Spleen (tissue), 11 donors: ENCODE measurements at regions not wholly inside any gene's neighbourhood (a gene's known extent, or its start where the extent isn't known, plus 50 kb on each side); places are given as distances from the start of the nearest gene placed in this dataset.

Experiments used
- DNase-seq: peaks from one replicate; pipeline ENCODE4 v3.0.0-alpha.2; 2020
- H3K27ac ChIP-seq, 8 donors: fragments of 200-600 bp; sonication (generic) in 7 of 8; 1 replicate in 4 of 8; 2 replicates in 4 of 8; pipeline versions ENCODE4 v1.5.0 to v1.8.0; 2016 to 2021; ENCODE audit warnings: inconsistent platforms in 4 of 8, mild to moderate bottlenecking in 4 of 8, moderate library complexity in 1 of 8
- H3K27me3 ChIP-seq, 7 donors: fragments of 200-600 bp; sonication (generic) in 6 of 7; replicated peaks in 1 of 7; 1 replicate in 4 of 7; 2 replicates in 3 of 7; pipeline versions ENCODE4 v1.5.0 to v1.8.0; 2016 to 2021; ENCODE audit warnings: inconsistent platforms in 3 of 7, mild to moderate bottlenecking in 1 of 7
- H3K36me3 ChIP-seq, 6 donors: fragments of 200-600 bp; sonication (generic) in 5 of 6; 1 replicate in 4 of 6; 2 replicates in 2 of 6; pipeline versions ENCODE4 v1.5.0 to v1.8.0; 2016 to 2021; ENCODE audit warnings: inconsistent platforms in 2 of 6
- H3K4me1 ChIP-seq, 6 donors: fragments of 200-600 bp; sonication (generic) in 5 of 6; 1 replicate in 3 of 6; 2 replicates in 3 of 6; pipeline versions ENCODE4 v1.5.0 to v1.8.0; 2016 to 2021; ENCODE audit warnings: inconsistent platforms in 3 of 6
- H3K4me3 ChIP-seq, 8 donors: fragments of 200-600 bp; sonication (generic) in 7 of 8; 1 replicate in 4 of 8; 2 replicates in 4 of 8; pipeline versions ENCODE4 v1.5.0 to v1.8.0; 2016 to 2021; ENCODE audit warnings: inconsistent platforms in 4 of 8, mild to moderate bottlenecking in 4 of 8, moderate library complexity in 2 of 8
- H3K9me3 ChIP-seq, 8 donors: fragments of 200-600 bp; sonication (generic) in 7 of 8; 1 replicate in 4 of 8; 2 replicates in 4 of 8; pipeline versions ENCODE4 v1.5.0 to v1.8.0; 2016 to 2021; ENCODE audit warnings: inconsistent platforms in 4 of 8
- POLR2A ChIP-seq, 3 donors: fragments of 450-650 bp; IDR thresholded peaks; one replicate each; pipeline ENCODE4 v1.5.1; 2017; ENCODE audit warnings: antibody characterized with exemption in 3 of 3, mild to moderate bottlenecking in 1 of 3
- POLR2AphosphoS5 ChIP-seq, 3 donors: sonication (generic); formaldehyde crosslinking; IDR thresholded peaks; one replicate each; pipeline ENCODE4 v1.5.1; 2017; ENCODE audit warnings: antibody characterized with exemption in 3 of 3
- WGBS, 5 donors: extraction: QIAGEN DNeasy Blood & Tissue Kit in 3 of 5; methylation state at CpG; one replicate each; pipeline versions ENCODE4 v1.1.5 to v1.1.7; 2013 to 2018; 5-methylcytosine and 5-hydroxymethylcytosine counted together
- intact Hi-C: fragments of 100-400 bp; cut with DNase I; formaldehyde crosslinking; loops from one replicate; pipeline ENCODE4 v1.15.0; 2023; ENCODE audit warnings: low total_unique reads
- TF ChIP-seq, protein P1 (sequence below), 11 experiments: fragments of 200-600 bp in 7 of 11; fragments of 450-650 bp in 4 of 11; sonication (generic) in 4 of 11; IDR thresholded peaks in 8 of 11; conservative IDR thresholded peaks in 3 of 11; 1 replicate in 7 of 11; 2 replicates in 4 of 11; pipeline versions ENCODE4 v1.4.0 to v1.8.0; 2016 to 2021; ENCODE audit warnings: antibody characterized with exemption in 11 of 11, inconsistent platforms in 4 of 11, mild to moderate bottlenecking in 1 of 11
- donor health status: healthy with polysubstance abuse.
- donor health status: DM: no; HTN: no; CAD: no; lungs with moderate emphysema.
- donor health status: DM: no; HTN: no; CAD: no.
- donor health status: Bipolar disorder and iron deficiency.
- donor health status: healthy.
- donor health status: DM: no; HTN: no; CAD: no.
- donor health status: DM: yes; HTN: yes; CAD: no.

DNA sequence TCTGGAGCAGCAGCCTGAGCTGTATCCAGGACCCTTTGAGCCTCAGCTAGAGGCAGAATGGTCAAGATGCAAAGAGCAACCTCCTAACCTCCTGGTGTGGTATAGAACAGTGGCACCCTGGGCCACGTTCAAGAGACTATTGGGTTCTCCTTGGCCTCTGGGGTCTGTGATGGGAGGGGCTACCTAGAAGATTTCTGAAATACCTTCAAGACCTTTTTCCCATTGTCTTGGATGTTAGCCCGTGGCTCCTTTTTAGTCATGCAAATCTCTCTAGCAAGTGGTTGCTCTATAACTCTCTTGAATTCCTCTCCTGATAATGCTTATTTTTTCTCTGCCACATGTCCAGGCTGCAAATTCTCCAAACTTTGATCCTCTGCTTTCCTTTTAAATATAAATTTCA, 106.3 kb upstream of the SULT1C3 start:
- H3K36me3 ChIP-seq, result no peaks in the 10 kb centered on the region
- H3K27ac ChIP-seq, result no peak overlapping the region
- intact Hi-C loops, result no loop called here
- no peaks in the 10 kb centered on the region for H3K4me1 ChIP-seq
- peaks cover 0 to 7% (median 0%) of the 10 kb centered on the region in 8 donors for H3K9me3 ChIP-seq
- H3K4me3 ChIP-seq, result no peak overlapping the region
- H3K27me3 ChIP-seq, result peaks cover 0 to 4% (median 0%) of the 10 kb centered on the region in 7 donors
- TF ChIP-seq POLR2AphosphoS5 (IDR thresholded peaks at IDR 0.05), result no peak
- TF ChIP-seq, protein P1, sequence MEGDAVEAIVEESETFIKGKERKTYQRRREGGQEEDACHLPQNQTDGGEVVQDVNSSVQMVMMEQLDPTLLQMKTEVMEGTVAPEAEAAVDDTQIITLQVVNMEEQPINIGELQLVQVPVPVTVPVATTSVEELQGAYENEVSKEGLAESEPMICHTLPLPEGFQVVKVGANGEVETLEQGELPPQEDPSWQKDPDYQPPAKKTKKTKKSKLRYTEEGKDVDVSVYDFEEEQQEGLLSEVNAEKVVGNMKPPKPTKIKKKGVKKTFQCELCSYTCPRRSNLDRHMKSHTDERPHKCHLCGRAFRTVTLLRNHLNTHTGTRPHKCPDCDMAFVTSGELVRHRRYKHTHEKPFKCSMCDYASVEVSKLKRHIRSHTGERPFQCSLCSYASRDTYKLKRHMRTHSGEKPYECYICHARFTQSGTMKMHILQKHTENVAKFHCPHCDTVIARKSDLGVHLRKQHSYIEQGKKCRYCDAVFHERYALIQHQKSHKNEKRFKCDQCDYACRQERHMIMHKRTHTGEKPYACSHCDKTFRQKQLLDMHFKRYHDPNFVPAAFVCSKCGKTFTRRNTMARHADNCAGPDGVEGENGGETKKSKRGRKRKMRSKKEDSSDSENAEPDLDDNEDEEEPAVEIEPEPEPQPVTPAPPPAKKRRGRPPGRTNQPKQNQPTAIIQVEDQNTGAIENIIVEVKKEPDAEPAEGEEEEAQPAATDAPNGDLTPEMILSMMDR (IDR thresholded peaks at IDR 0.05 in 8 of 11, conservative IDR thresholded peaks at IDR 0.05 in 3 of 11), result no peak
- no peak for TF ChIP-seq POLR2A (IDR thresholded peaks at IDR 0.05)
- 62 to 78% (median 66%) methylated on average over 2 of the region's 2 CpGs for WGBS, 5 donors
- DNase-seq, result no peak

DNA sequence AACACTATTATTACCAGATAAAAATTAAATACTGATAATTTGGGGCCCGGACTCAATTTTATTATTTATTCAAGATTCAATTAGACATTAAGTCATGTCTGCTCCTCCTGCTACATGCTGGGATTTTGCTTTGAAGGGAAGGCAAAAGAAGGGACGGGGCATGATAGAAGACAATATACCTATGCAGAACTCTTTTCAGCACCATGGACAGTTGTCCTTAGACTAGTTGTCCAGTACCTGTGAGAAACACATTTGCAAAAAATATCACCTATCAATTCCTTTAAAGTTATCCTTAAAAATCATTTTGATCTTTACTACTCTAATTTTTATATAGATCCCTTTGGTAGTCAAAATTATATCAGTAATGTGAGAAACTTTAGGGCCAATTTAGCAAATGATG, 100.2 kb upstream of the SULT1C3 start:
- no peaks in the 10 kb centered on the region for H3K4me1 ChIP-seq
- H3K27ac ChIP-seq, result no peak overlapping the region
- intact Hi-C loops, result no loop called here
- no peak for DNase-seq
- TF ChIP-seq POLR2AphosphoS5 (IDR thresholded peaks at IDR 0.05) (no peak), POLR2A (IDR thresholded peaks at IDR 0.05) (no peak)
- TF ChIP-seq, protein P1 (IDR thresholded peaks at IDR 0.05 in 8 of 11, conservative IDR thresholded peaks at IDR 0.05 in 3 of 11), result no peak
- H3K27me3 ChIP-seq, result no peaks in the 10 kb centered on the region
- no peaks in the 10 kb centered on the region for H3K9me3 ChIP-seq
- H3K36me3 ChIP-seq, result no peaks in the 10 kb centered on the region
- 45 to 74% (median 53%) methylated on average over 2 of the region's 2 CpGs for whole genome bisulfite sequencing, 5 donors
- H3K4me3 ChIP-seq, result no peak overlapping the region

DNA sequence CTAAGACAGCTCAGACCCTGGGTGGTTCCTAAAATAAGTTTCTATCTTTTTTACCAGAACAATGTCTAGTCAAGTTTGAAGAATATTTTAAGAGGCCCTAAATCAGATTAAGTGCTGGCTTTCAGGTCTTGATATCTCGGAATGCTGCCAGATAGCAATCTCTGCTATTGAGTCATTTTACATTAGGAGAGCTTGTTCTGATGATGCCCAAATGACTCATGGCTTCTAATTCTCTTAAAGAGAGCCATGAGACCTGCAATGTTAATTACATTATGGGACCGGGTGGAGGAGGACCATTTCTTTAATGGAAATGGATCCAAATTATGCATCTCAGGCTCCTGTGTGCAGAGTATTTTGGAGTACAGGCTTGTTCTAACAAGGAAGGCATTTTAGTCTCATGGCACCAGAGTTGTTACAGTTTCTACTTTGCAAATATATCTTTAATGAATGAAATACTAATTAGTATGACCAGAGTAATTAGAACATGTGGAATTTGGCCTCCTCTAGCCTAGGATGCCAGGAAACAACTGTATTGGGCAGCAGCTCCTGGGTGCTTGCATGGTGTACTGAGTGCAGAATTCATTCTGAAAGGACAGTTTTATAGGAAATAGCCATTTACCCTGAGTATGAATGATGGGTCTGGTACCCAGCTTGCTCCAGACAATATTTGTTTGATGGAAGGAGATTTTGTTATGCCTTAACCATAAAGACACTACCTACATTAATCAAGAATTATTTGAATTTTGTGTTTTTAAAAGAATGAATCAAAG, 94.0 kb upstream of the SULT1C3 start:
- Histone ChIP-seq H3K9me3 (no peaks in the 10 kb centered on the region), H3K4me1 (no peaks in the 10 kb centered on the region), H3K27ac (no peak overlapping the region), H3K36me3 (no peaks in the 10 kb centered on the region), H3K4me3 (no peak overlapping the region), H3K27me3 (no peaks in the 10 kb centered on the region)
- no peak for TF ChIP-seq POLR2AphosphoS5 (IDR thresholded peaks at IDR 0.05)
- TF ChIP-seq, protein P1 (IDR thresholded peaks at IDR 0.05 in 8 of 11, conservative IDR thresholded peaks at IDR 0.05 in 3 of 11), result no peak
- no peak for TF ChIP-seq POLR2A (IDR thresholded peaks at IDR 0.05)
- 71 to 89% (median 82%) methylated on average over 2 of the region's 2 CpGs for WGBS, 5 donors
- intact Hi-C loops, result no loop called here
- DNase-seq, result no peak

DNA sequence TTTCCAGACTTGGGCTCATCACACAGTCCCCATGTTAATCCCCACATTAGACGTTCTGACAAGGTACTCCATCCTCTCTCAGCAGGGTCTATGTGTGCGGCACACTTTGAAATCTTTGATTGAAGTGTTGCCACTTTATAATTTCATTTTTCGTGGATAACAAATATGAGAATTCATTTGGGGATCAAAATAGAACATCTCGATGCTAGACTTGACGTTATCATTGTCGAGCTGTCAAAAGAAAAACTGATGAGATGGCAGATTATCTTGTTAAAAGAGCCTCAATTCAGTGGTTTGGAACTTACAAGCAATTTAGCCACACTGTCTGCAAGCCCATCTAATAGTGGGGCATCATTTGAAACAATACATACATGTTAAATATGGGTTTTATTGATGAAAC, 91.2 kb upstream of the SULT1C3 start:
- no peak for DNase-seq
- H3K9me3 ChIP-seq, result no peaks in the 10 kb centered on the region
- H3K27ac ChIP-seq, result no peak overlapping the region
- intact Hi-C loops, result no loop called here
- peaks cover 0 to 6% (median 0%) of the 10 kb centered on the region in 7 donors for H3K27me3 ChIP-seq
- no peak overlapping the region for H3K4me3 ChIP-seq
- no peaks in the 10 kb centered on the region for H3K36me3 ChIP-seq
- no peaks in the 10 kb centered on the region for H3K4me1 ChIP-seq
- 79 to 86% (median 84%) methylated on average over 6 of the region's 6 CpGs for WGBS, 5 donors
- TF ChIP-seq, protein P1 (IDR thresholded peaks at IDR 0.05 in 8 of 11, conservative IDR thresholded peaks at IDR 0.05 in 3 of 11), result no peak
- TF ChIP-seq POLR2A (IDR thresholded peaks at IDR 0.05), result no peak
- TF ChIP-seq POLR2AphosphoS5 (IDR thresholded peaks at IDR 0.05), result no peak
